GM19351 (cell line): ENCODE measurements at regions not wholly inside any gene's neighbourhood (a gene's known extent, or its start where the extent isn't known, plus 50 kb on each side); places are given as distances from the start of the nearest gene placed in this dataset.
"Not testable (repeated sequence)": the region's sequence is repeated elsewhere in the genome, so short reads cannot be mapped to it uniquely, and the experiment has no call there.

Experiments
- ATAC-seq: cut with Tn5 transposase; IDR thresholded peaks from one replicate; pipeline ENCODE4 v1.9.1; 2021; ENCODE audit warnings: mild to moderate bottlenecking, moderate library complexity; ENCODE audit not compliant: unreplicated experiment

GRCh38 chr2:189308056-189308790 is 128.7 kb upstream of the COL5A2 start:
- ATAC-seq = no peak

DNA sequence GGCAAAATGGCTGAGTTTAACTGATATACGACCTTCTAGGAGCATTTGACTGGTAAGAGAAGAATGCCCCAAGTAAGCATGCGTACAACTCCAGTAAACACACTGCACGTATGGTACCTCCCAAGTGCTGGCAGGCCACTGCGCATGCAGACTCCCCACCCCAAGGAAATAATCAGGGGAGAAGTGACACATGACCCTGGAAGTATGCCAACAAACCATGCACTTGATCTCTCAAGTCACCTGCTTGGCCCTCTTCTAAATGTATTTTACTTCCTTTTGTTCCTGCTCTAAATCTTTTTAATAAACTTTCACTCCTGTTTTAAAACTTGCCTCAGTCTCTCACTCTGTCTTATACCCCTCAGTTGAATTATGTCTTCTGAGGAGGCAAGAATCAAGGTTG is 129.8 kb upstream of the COL5A2 start:
- no peak for ATAC-seq

DNA sequence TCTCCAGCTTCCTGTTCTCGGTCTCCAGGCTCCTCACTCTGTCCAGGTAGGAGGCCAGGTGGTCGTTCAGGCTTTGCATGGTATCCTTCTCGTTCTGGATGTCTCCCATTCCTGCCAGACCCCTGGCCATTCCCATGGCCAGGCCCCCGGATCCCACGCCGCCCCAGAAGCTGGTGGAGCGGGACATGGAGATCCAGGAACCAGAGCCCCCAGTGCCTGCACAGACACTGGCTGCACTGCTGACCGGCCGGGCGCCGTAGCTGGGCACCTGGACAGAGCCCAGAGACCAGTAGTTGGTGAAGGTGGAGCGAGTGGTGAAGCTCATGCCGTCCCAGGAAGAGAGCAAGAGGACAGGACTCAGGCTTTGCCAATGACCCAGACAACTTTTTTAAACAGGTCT is 129.1 kb upstream of the WDR75 start:
- no peak for ATAC-seq

GRCh38 chr2:189312643-189313042 is 128.6 kb upstream of the WDR75 start:
- no peak for ATAC-seq

GRCh38 chr2:189318761-189319160 is 122.5 kb upstream of the WDR75 start:
- no peak for ATAC-seq

- not testable (repeated sequence) for ATAC-seq
These were observed 121.8 kb upstream of the WDR75 start for GRCh38 chr2:189319424-189319823.

DNA sequence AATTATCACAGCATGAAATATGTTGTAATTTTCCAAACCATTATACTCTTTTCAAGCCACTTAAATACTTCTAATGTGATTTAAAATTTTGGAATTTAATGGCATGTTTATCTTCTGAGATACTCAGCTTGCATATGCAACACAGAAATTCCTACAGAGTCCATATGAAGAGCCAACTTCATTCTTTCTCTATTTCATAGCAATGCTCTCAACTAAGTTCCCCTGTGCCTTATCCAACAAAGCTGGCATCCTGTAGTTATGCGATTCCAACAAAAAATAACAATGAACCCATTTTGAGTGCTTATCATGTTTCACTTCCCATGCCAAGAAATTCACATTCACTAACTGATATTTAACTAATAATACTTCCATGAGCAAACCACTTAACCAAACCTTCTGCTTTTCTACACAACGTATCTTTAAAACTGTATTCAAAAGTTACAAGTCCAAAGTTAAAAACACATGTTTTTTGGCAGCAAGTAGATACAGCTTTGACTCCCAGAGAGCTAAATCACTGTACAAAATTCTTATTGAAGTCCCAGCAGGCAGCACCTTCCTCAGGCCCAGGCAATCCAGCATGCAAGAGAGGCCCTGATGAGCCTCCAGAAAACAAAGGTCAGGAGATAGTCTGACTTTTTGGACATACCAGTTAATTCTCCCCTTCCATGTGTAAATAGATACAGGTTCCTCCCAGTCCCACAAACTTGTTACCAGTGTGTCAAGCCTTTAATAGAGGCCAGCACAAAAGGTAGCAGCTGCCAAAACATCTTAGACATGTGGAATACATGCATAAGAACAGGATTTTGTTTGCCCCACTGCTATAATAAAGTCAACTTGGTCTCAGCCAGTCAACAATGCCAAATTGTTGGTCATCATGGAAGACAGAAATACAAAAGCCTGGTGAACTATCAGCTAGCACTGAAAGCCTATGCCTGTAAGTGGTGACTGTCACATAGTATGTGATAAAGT is 113.1 kb upstream of the WDR75 start:
- no peak for ATAC-seq

GRCh38 chr2:189328848-189329245 is 112.4 kb upstream of the WDR75 start:
- ATAC-seq = no peak

GRCh38 chr2:189336276-189336975 is 104.8 kb upstream of the WDR75 start:
- no peak for ATAC-seq

DNA sequence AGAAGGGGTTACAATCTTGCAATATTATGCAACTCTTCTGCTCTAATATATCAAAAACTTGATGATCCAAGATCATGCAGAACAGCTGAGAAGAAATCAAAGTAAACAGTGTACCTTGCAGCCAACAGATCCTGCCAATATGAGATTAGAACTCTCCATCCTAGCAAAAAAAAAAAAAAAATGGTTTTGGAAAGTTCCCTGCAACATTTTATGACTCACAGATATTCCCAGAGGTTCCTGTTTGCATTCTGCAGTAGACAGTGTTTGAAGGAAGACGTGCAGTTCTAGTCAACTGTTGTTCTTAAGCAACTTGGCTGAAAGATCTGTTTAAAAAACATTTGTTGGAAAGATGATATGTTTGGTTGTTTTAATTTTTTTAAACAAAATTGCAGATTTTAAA is 103.6 kb upstream of the WDR75 start:
- ATAC-seq = no peak

DNA sequence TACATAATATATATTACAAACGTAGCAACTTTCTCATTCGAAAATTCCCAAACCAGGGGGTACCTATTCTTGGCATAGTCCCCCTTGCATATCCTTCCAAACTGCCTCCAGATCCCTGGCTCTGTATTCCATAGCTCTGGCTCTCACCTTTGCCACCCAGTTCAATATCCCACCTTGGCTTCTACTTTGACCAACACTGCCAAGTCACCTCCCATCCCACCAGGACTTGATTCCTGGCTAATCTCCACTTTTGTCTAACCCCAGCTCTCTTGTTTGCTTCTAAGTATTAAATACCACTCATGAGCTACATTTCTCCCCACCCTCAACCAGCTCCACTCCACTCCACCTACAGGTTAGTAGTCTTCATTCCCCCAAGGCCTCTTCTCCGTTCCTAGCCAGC is 103.2 kb upstream of the WDR75 start:
- ATAC-seq = no peak

GRCh38 chr2:189341077-189341476 is 100.2 kb upstream of the WDR75 start:
- ATAC-seq = no peak

GRCh38 chr2:189344043-189344442 is 97.2 kb upstream of the WDR75 start:
- no peak for ATAC-seq

- ATAC-seq = peak; percentile 86
These were observed 93.7 kb upstream of the WDR75 start for GRCh38 chr2:189347540-189347939.

GRCh38 chr2:189348369-189348768 is 92.9 kb upstream of the WDR75 start:
- peak; percentile 12 for ATAC-seq

DNA sequence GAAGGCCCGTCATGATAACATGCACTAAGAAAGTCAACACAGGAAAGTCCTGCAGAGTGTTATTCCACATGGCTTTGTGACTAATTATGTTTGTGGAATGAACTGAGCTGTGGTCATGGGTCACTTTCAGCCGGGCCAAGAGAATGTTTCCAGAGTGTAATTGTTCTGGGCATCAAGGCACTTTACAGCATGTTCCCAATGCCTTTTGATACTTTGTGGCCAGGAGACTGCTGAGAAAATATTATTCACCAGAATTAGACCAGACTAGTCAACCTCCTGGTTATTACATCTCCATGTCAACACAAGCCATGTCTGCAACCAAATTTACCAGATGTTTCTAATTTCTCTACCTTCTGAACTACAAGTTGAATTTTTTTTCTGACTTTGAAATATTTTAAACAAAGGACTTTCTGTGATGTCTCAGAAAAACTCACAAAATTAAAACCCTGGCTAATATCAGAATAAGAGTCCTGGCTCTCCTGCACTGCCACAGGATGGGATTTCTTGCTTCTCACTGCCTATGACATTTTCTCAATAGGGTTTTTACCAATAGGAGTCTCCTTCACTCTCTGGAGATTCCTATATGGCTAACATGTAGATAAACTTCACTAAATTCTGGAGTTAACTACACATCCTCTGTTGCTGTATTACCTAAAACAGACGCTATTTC is 90.6 kb upstream of the WDR75 start:
- no peak for ATAC-seq

GRCh38 chr2:189351933-189352332 is 89.3 kb upstream of the WDR75 start:
- ATAC-seq = not testable (repeated sequence)

GRCh38 chr2:189357375-189357774 is 83.9 kb upstream of the WDR75 start:
- not testable (repeated sequence) for ATAC-seq

DNA sequence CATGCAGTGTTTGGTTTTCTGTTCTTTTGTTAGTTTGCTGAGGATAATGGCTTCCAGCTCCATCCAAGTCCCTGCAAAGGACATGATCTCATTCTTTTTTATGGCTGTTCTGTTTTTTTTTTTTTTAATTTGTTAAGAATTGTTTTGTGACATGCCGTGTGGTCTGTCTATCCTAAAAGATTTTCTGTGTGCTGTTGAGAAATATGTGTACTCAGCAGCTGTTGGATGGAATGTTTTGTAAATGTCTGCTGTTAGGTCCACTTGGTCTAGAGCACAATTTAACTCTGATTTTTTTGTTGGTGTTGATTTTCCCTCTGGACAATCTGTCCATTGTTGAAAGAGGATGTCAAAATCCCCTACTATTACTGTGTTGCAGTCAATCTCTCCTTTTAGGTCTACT is 80.4 kb upstream of the WDR75 start:
- ATAC-seq = no peak

DNA sequence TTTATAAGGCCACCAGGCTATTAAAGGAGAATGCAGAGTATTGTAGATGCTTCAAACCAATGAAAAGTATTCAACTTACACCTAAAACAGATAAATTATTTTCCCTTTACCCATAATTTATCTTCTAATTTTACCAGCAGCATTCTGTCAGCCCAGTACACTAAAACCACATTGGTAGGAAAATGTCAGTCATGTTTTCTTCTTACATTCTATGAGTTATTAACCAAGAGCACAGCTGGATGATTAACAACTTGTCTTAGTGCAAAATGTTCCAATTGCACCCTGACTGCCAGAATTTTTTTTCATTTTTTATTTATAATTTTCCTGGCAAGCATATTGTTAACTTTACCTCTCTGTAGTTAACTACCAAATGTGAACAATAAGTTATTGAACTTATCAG is 79.0 kb upstream of the WDR75 start:
- no peak for ATAC-seq

DNA sequence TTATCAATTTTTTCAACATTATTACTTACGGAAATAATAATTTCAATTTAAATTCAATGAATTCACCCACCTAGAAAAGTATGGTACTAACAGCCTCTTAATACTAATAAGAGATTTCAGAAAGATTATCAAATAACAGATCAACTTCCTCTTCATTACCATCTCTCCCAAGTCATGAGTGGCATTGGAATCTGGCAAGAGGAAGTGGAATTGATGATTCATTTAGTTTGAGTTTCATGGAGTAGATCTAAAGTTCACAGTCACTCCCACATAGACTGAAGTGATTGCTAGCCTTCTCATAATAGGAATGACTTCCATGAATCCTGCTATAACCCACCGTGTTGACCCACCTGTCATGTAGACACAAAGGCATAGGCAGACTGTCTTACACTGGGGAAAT is 77.7 kb upstream of the WDR75 start:
- no peak for ATAC-seq
